ENCODE measurements at regions not wholly inside any gene's neighbourhood (a gene's known extent, or its start where the extent isn't known, plus 50 kb on each side); places are given as distances from the start of the nearest gene placed in this dataset.

DNA sequence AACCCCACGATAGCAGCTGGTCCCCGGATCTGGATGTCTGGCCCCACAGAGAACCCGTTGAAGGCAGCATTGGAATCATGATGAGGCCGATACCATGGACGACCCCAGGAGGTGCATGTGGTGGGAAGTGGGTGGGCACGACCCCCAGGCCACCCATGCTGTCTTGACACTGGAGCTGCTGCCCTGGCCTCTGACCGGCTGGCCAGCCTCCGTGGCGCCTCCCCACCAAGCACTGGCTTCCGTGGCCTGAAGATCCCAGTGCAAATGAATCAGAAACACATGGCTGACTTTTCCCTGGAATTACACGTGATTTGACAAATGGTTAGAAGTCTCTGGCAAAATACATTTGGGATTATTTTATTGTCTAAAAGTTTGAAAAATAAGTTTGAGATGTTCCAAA, 259.0 kb upstream of the IRX1 start:
- no peaks in the 10 kb centered on the region for H3K79me2 ChIP-seq (ENCODE audit: insufficient read depth, low read depth)
- TF ChIP-seq, protein P1, sequence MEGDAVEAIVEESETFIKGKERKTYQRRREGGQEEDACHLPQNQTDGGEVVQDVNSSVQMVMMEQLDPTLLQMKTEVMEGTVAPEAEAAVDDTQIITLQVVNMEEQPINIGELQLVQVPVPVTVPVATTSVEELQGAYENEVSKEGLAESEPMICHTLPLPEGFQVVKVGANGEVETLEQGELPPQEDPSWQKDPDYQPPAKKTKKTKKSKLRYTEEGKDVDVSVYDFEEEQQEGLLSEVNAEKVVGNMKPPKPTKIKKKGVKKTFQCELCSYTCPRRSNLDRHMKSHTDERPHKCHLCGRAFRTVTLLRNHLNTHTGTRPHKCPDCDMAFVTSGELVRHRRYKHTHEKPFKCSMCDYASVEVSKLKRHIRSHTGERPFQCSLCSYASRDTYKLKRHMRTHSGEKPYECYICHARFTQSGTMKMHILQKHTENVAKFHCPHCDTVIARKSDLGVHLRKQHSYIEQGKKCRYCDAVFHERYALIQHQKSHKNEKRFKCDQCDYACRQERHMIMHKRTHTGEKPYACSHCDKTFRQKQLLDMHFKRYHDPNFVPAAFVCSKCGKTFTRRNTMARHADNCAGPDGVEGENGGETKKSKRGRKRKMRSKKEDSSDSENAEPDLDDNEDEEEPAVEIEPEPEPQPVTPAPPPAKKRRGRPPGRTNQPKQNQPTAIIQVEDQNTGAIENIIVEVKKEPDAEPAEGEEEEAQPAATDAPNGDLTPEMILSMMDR (conservative IDR thresholded peaks at IDR 0.05; ENCODE audit: low read depth, low read length): no peak
- H2AFZ ChIP-seq (ENCODE audit: low read depth): no peak overlapping the region
- no peak overlapping the region for H3K4me3 ChIP-seq (IDR thresholded peaks at IDR 0.05; ENCODE audit: insufficient read depth, low read depth, low read length)
- H3K27ac ChIP-seq: no peak overlapping the region
- no peaks in the 10 kb centered on the region for H3K27me3 ChIP-seq (ENCODE audit: insufficient read depth, low read depth)
- H3K4me2 ChIP-seq: no peak overlapping the region
- no peaks in the 10 kb centered on the region for H3K36me3 ChIP-seq (ENCODE audit: insufficient read depth)
- H3K9ac ChIP-seq: no peak overlapping the region
- H4K20me1 ChIP-seq (ENCODE audit: insufficient read depth): no peaks in the 10 kb centered on the region
- no peaks in the 10 kb centered on the region for H3K4me1 ChIP-seq (ENCODE audit: low read depth, poor library complexity, severe bottlenecking)

DNA sequence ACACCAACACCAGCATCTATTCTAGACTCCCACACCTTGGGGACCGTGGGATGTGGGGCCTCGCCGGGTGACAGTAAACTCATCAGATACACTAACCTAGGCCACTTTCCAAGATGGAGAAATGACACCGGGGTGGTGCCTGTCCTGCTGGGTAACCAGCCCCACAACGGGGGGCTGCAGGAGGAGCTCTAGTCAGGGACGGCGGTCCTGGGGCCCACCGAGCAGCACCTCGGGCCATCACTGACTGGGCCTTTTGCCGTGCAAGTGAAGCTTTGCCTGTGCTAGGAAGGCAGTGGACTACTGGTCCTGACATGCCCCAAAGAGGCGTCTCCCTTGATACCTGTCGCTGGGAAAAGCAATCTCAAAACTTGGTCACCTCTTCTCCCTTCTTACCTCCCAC, 260.3 kb upstream of the IRX1 start:
- no peaks in the 10 kb centered on the region for H4K20me1 ChIP-seq (ENCODE audit: insufficient read depth)
- H3K4me2 ChIP-seq: no peak overlapping the region
- H3K9ac ChIP-seq: no peak overlapping the region
- no peak overlapping the region for H3K27ac ChIP-seq
- H3K36me3 ChIP-seq (ENCODE audit: insufficient read depth): no peaks in the 10 kb centered on the region
- H3K79me2 ChIP-seq (ENCODE audit: insufficient read depth, low read depth): no peaks in the 10 kb centered on the region
- no peak overlapping the region for H2AFZ ChIP-seq (ENCODE audit: low read depth)
- H3K27me3 ChIP-seq (ENCODE audit: insufficient read depth, low read depth): no peaks in the 10 kb centered on the region
- TF ChIP-seq, protein P1 (conservative IDR thresholded peaks at IDR 0.05; ENCODE audit: low read depth, low read length): no peak
- H3K4me1 ChIP-seq (ENCODE audit: low read depth, poor library complexity, severe bottlenecking): no peaks in the 10 kb centered on the region
- H3K4me3 ChIP-seq (IDR thresholded peaks at IDR 0.05; ENCODE audit: insufficient read depth, low read depth, low read length): no peak overlapping the region

DNA sequence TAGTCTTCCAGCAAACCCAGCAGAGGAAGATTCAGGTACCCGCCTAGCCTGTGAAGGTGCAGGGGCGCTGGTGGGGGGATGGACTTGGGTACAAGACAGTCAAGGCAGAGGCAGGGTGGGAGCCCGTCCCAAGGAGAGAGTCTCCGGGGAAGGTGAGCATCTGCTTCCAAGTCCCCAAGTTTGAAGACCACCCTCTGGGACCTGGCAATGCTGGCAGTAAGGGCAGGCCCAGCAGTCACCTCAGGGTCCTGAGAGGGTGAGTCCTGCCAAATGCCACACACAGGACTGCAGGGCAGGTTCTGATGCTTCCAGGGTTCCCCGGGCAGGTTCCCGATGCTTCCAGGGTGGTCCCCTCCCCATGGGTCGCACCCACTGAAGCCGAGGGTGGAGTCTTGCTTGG, 261.8 kb upstream of the IRX1 start:
- Histone ChIP-seq H3K36me3 (ENCODE audit: insufficient read depth) (no peaks in the 10 kb centered on the region), H3K79me2 (ENCODE audit: insufficient read depth, low read depth) (no peaks in the 10 kb centered on the region), H3K27me3 (ENCODE audit: insufficient read depth, low read depth) (no peaks in the 10 kb centered on the region), H3K4me2 (no peak overlapping the region), H3K4me3 (IDR thresholded peaks at IDR 0.05; ENCODE audit: insufficient read depth, low read depth, low read length) (no peak overlapping the region), H3K9ac (no peak overlapping the region), H4K20me1 (ENCODE audit: insufficient read depth) (no peaks in the 10 kb centered on the region), H3K4me1 (ENCODE audit: low read depth, poor library complexity, severe bottlenecking) (no peaks in the 10 kb centered on the region), H2AFZ (ENCODE audit: low read depth) (no peak overlapping the region), H3K27ac (no peak overlapping the region)
- TF ChIP-seq, protein P1 (conservative IDR thresholded peaks at IDR 0.05; ENCODE audit: low read depth, low read length): no peak

DNA sequence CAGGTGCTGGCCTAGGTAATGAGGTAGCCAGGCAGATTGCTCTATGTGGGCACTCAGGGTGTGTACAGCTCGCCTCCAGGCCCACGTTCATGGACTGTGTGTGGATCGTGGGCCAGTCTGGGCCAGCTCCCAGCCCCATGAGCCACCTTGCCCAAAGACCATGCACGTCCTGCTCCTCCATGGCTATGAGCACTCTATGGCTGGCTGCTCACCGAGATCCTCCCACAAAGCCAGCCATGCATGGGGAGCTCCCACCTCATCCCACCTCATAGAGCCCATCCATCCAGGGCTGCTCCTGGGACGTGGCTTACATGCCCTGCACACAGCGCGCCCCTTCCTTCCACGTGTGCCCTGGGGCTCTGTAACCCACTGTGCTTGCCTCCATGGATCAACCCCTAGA, 262.5 kb upstream of the IRX1 start:
- Histone ChIP-seq H3K27me3 (ENCODE audit: insufficient read depth, low read depth) (no peaks in the 10 kb centered on the region), H2AFZ (ENCODE audit: low read depth) (no peak overlapping the region), H3K36me3 (ENCODE audit: insufficient read depth) (no peaks in the 10 kb centered on the region), H3K9ac (no peak overlapping the region), H3K4me3 (IDR thresholded peaks at IDR 0.05; ENCODE audit: insufficient read depth, low read depth, low read length) (no peak overlapping the region), H4K20me1 (ENCODE audit: insufficient read depth) (no peaks in the 10 kb centered on the region), H3K79me2 (ENCODE audit: insufficient read depth, low read depth) (no peaks in the 10 kb centered on the region), H3K4me1 (ENCODE audit: low read depth, poor library complexity, severe bottlenecking) (no peaks in the 10 kb centered on the region), H3K4me2 (no peak overlapping the region), H3K27ac (no peak overlapping the region)
- TF ChIP-seq, protein P1 (conservative IDR thresholded peaks at IDR 0.05; ENCODE audit: low read depth, low read length): no peak

DNA sequence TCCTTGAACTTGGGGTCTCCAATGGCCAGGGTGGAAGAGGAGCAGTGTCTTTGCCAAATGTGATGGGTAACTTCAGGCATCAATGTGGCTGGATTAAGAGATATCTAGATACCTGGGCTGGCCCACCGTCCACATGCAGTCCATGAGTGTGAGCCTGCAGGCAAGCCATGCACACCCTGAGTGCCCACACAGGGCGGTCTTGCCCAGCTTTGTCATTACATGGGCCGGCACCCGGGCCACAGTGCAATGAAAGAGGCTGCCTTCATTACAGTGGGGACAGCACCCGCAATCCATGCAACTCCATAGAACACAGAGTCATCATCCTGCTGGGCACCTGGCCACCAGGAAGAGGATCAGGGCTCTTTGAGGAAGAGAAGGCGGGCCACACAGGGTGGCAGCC, 263.8 kb upstream of the IRX1 start:
- no peaks in the 10 kb centered on the region for H3K4me1 ChIP-seq (ENCODE audit: low read depth, poor library complexity, severe bottlenecking)
- TF ChIP-seq, protein P1 (conservative IDR thresholded peaks at IDR 0.05; ENCODE audit: low read depth, low read length): no peak
- no peak overlapping the region for H3K27ac ChIP-seq
- no peaks in the 10 kb centered on the region for H3K27me3 ChIP-seq (ENCODE audit: insufficient read depth, low read depth)
- no peaks in the 10 kb centered on the region for H3K36me3 ChIP-seq (ENCODE audit: insufficient read depth)
- H3K9ac ChIP-seq: no peak overlapping the region
- no peak overlapping the region for H2AFZ ChIP-seq (ENCODE audit: low read depth)
- no peak overlapping the region for H3K4me3 ChIP-seq (IDR thresholded peaks at IDR 0.05; ENCODE audit: insufficient read depth, low read depth, low read length)
- no peak overlapping the region for H3K4me2 ChIP-seq
- no peaks in the 10 kb centered on the region for H4K20me1 ChIP-seq (ENCODE audit: insufficient read depth)
- H3K79me2 ChIP-seq (ENCODE audit: insufficient read depth, low read depth): no peaks in the 10 kb centered on the region

All from KMS-11 (cell line).